HG03039 (cell line): ENCODE measurements at regions not wholly inside any gene's neighbourhood (a gene's known extent, or its start where the extent isn't known, plus 50 kb on each side); places are given as distances from the start of the nearest gene placed in this dataset.

ENCODE experiments used
- ATAC-seq: cut with Tn5 transposase; IDR thresholded peaks from one replicate; pipeline ENCODE4 v1.9.1; 2021; ENCODE audit warnings: mild to moderate bottlenecking, moderate library complexity; ENCODE audit not compliant: unreplicated experiment

GRCh38 chr13:91106565-91106964 lies 240.9 kb upstream of the MIR17HG start:
- ATAC-seq: no peak

- ATAC-seq: no peak
Observed at GRCh38 chr13:91108315-91108714, 239.2 kb upstream of the MIR17HG start.

- ATAC-seq: no peak
Observed at GRCh38 chr13:91111476-91112200, 235.8 kb upstream of the MIR17HG start.

GRCh38 chr13:91112201-91112923 lies 235.1 kb upstream of the MIR17HG start:
- ATAC-seq: no peak

GRCh38 chr13:91112924-91113277 lies 234.6 kb upstream of the MIR17HG start:
- no peak for ATAC-seq

- ATAC-seq: no peak
Observed at GRCh38 chr13:91115776-91116175, 231.7 kb upstream of the MIR17HG start.

- no peak for ATAC-seq
Observed at GRCh38 chr13:91117351-91117750, 230.1 kb upstream of the MIR17HG start.

GRCh38 chr13:91119643-91120042 lies 227.8 kb upstream of the MIR17HG start:
- ATAC-seq: no peak

GRCh38 chr13:91122766-91123165 lies 224.7 kb upstream of the MIR17HG start:
- no peak for ATAC-seq

GRCh38 chr13:91123456-91124127 lies 223.9 kb upstream of the MIR17HG start:
- peak; percentile 59 for ATAC-seq

GRCh38 chr13:91126806-91127205 lies 220.7 kb upstream of the MIR17HG start:
- no peak for ATAC-seq

GRCh38 chr13:91127995-91128394 lies 219.5 kb upstream of the MIR17HG start:
- no peak for ATAC-seq

GRCh38 chr13:91132381-91132780 lies 215.1 kb upstream of the MIR17HG start:
- no peak for ATAC-seq

- ATAC-seq: no peak
Observed at GRCh38 chr13:91132786-91133185, 214.7 kb upstream of the MIR17HG start.

GRCh38 chr13:91133941-91134802 lies 213.3 kb upstream of the MIR17HG start:
- ATAC-seq: peak; percentile 91

- peak; percentile 5 for ATAC-seq
Observed at GRCh38 chr13:91134803-91135184, 212.7 kb upstream of the MIR17HG start.

GRCh38 chr13:91135376-91135775 lies 212.1 kb upstream of the MIR17HG start:
- no peak for ATAC-seq

GRCh38 chr13:91135968-91136367 lies 211.5 kb upstream of the MIR17HG start:
- ATAC-seq: no peak

- ATAC-seq: no peak
Observed at GRCh38 chr13:91136806-91137205, 210.7 kb upstream of the MIR17HG start.

- ATAC-seq: no peak
Observed at GRCh38 chr13:91139232-91139631, 208.3 kb upstream of the MIR17HG start.

GRCh38 chr13:91141543-91142061 lies 205.9 kb upstream of the MIR17HG start:
- no peak for ATAC-seq
